IMR-90 (cell line): ENCODE measurements at regions not wholly inside any gene's neighbourhood (a gene's known extent, or its start where the extent isn't known, plus 50 kb on each side); places are given as distances from the start of the nearest gene placed in this dataset.

Source experiments
- BHLHE40 ChIP-seq: fragments of 150-350 bp; IDR thresholded peaks from 2 replicates; pipeline ENCODE4 v1.6.1; 2016; ENCODE audit warnings: mild to moderate bottlenecking, low read depth, low read length
- CEBPB ChIP-seq: IDR thresholded peaks from 2 replicates; pipeline ENCODE4 v1.6.1; 2012; ENCODE audit warnings: low read depth, low read length, improper control_type of control experiment
- MAFK ChIP-seq: IDR thresholded peaks from 2 replicates; pipeline ENCODE4 v1.6.1; 2012; ENCODE audit warnings: low read depth, low read length, improper control_type of control experiment
- POLR2A ChIP-seq: IDR thresholded peaks from 2 replicates; pipeline ENCODE4 v1.6.1; 2012; ENCODE audit warnings: mild to moderate bottlenecking, low read depth, low read length
- RAD21 ChIP-seq: IDR thresholded peaks from 2 replicates; pipeline ENCODE4 v1.6.1; 2012; ENCODE audit warnings: low read length, improper control_type of control experiment
- RCOR1 ChIP-seq: IDR thresholded peaks from 2 replicates; pipeline ENCODE4 v1.6.1; 2012; ENCODE audit warnings: mild to moderate bottlenecking, low read length, improper control_type of control experiment; ENCODE audit not compliant: insufficient replicate concordance
- RFX5 ChIP-seq: IDR thresholded peaks from 2 replicates; pipeline ENCODE4 v1.8.0; 2012; ENCODE audit warnings: low read depth, mild to moderate bottlenecking, low read length, moderate library complexity
- SMC3 ChIP-seq: fragments of 150-350 bp; IDR thresholded peaks from 2 replicates; pipeline ENCODE4 v1.6.1; 2016; ENCODE audit warnings: low read depth, mild to moderate bottlenecking, antibody characterized with exemption, low read length, moderate library complexity
- TF ChIP-seq, protein P1 (sequence below): conservative IDR thresholded peaks from 2 replicates; pipeline ENCODE4 v1.5.1; 2012; ENCODE audit warnings: mild to moderate bottlenecking, low read depth, low read length, improper control_type of control experiment
- TF ChIP-seq, protein P2 (sequence below): fragments of 150-350 bp; IDR thresholded peaks from 2 replicates; pipeline ENCODE4 v1.6.1; 2016; ENCODE audit warnings: low read depth, mild to moderate bottlenecking, low read length, moderate library complexity, borderline replicate concordance
- TF ChIP-seq, protein P3 (sequence below): fragments of 150-350 bp; IDR thresholded peaks from 2 replicates; pipeline ENCODE4 v1.6.1; 2017; ENCODE audit warnings: mild to moderate bottlenecking, antibody characterized with exemption, low read length, low read depth

DNA sequence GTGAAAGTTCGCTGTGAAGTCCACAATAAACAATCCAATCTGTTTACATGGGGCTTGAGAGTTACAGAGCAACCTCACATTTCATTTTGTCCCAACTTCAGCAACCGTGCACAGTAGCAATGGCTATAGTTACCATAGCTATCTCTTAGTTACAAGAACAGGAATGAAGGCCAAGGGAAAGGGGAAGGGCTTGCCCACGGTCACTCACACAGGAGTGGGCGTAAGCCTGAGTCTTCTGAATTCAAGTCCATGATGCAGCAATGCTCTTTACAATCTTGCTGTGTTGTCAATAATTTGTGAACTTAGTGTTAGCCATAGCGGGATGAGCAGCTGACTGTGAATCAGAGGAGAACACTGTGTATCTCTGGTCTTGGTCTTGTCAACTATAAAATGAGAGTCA is 102.9 kb downstream of the ADAMTS15 start:
- TF ChIP-seq, protein P1, sequence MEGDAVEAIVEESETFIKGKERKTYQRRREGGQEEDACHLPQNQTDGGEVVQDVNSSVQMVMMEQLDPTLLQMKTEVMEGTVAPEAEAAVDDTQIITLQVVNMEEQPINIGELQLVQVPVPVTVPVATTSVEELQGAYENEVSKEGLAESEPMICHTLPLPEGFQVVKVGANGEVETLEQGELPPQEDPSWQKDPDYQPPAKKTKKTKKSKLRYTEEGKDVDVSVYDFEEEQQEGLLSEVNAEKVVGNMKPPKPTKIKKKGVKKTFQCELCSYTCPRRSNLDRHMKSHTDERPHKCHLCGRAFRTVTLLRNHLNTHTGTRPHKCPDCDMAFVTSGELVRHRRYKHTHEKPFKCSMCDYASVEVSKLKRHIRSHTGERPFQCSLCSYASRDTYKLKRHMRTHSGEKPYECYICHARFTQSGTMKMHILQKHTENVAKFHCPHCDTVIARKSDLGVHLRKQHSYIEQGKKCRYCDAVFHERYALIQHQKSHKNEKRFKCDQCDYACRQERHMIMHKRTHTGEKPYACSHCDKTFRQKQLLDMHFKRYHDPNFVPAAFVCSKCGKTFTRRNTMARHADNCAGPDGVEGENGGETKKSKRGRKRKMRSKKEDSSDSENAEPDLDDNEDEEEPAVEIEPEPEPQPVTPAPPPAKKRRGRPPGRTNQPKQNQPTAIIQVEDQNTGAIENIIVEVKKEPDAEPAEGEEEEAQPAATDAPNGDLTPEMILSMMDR: no peak
- no peak for TF ChIP-seq BHLHE40
- TF ChIP-seq, protein P2, sequence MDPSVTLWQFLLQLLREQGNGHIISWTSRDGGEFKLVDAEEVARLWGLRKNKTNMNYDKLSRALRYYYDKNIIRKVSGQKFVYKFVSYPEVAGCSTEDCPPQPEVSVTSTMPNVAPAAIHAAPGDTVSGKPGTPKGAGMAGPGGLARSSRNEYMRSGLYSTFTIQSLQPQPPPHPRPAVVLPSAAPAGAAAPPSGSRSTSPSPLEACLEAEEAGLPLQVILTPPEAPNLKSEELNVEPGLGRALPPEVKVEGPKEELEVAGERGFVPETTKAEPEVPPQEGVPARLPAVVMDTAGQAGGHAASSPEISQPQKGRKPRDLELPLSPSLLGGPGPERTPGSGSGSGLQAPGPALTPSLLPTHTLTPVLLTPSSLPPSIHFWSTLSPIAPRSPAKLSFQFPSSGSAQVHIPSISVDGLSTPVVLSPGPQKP: no peak
- no peak for TF ChIP-seq RCOR1
- TF ChIP-seq POLR2A: no peak
- no peak for TF ChIP-seq CEBPB
- no peak for TF ChIP-seq RAD21
- TF ChIP-seq MAFK: no peak
- TF ChIP-seq SMC3: no peak
- TF ChIP-seq RFX5: no peak
- TF ChIP-seq, protein P3, sequence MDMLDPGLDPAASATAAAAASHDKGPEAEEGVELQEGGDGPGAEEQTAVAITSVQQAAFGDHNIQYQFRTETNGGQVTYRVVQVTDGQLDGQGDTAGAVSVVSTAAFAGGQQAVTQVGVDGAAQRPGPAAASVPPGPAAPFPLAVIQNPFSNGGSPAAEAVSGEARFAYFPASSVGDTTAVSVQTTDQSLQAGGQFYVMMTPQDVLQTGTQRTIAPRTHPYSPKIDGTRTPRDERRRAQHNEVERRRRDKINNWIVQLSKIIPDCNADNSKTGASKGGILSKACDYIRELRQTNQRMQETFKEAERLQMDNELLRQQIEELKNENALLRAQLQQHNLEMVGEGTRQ: no peak
